GM19035 (cell line): ENCODE measurements at regions not wholly inside any gene's neighbourhood (a gene's known extent, or its start where the extent isn't known, plus 50 kb on each side); places are given as distances from the start of the nearest gene placed in this dataset.

Experiments
- ATAC-seq: cut with Tn5 transposase; IDR thresholded peaks from one replicate; pipeline ENCODE4 v1.9.1; 2021; ENCODE audit not compliant: unreplicated experiment

- ATAC-seq, result no peak
Observed at GRCh38 chr21:40976198-40977109, 129.5 kb upstream of the DSCAM start.

DNA sequence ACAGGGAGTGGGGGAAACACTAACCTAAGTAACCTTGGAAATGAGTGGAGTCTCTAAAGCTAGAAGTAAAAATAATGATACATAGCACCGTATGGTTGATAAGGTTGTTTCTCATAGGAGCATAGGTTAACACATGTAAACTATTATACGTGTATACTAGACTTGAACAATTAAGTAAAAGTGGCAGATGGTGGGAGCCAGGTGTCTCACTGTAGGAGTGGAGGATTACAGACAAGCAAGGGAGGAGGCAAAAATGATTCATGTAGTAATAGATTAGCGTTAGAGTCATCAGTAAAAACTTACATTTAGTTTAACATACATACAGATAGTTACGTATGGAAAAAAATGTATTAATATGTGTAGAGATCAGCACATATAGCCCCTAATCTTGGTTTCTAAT is 138.4 kb upstream of the DSCAM start:
- ATAC-seq, result no peak

- no peak for ATAC-seq
Observed at GRCh38 chr21:40990366-40990765, 143.4 kb upstream of the DSCAM start.

DNA sequence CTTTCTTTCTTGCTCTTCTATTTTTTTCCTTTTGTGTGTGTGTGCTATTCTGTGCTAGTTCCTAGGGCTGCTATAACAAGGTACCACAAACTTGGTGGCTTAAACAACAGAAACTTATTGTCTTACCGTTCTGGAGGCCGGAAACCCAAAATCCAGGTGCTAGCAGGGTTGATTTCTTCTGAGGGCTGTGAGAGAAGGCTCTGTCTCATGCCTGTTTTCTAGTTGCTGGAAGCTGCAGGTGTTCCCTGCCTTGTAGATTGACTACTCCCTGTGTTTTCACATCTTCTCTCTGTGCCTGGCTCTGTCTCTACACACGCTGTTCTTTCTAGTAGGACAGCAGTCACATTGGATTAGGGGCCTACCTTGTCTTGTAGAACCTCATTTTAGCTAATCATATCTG is 150.9 kb upstream of the DSCAM start:
- no peak for ATAC-seq

DNA sequence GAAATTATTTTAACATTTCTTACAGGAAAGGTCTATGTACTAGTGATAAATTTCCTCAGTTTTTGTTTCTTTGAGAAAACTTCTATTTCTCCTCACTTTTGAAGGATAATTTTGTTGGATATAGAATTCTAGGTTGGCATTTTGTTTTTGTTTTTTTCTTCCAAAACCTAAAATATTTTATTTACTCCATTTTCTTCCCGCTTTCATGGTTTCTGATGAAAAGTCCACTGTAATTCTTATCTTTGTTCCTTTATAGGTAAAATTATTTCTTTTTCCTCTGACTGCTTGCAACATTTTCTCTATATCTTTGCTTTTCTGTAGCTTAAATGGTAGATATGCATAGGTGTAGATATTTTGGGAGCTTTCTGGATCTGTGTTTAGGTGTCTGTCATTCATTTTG is 153.9 kb upstream of the DSCAM start:
- no peak for ATAC-seq

GRCh38 chr21:41006636-41007035 is 159.7 kb upstream of the DSCAM start:
- no peak for ATAC-seq

DNA sequence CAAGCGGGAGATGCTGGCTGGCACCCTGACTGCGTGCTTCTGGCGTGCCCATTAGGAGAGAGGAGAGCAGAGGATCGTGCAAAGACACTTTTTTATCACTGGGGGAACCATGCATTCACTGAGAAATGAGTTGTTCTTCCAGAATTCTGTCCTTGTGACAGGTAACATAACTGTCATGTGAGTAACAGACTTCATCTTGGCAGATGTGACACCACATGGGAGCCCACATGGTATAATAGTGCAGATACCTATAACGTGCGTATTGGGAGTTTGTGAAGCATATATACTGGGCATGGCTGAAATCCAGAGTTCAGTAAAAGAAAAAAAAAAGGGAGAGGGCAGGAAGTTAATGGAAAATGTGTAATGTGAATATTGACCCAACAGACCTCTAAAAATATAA is 159.6 kb upstream of the BACE2 start:
- ATAC-seq, result no peak

DNA sequence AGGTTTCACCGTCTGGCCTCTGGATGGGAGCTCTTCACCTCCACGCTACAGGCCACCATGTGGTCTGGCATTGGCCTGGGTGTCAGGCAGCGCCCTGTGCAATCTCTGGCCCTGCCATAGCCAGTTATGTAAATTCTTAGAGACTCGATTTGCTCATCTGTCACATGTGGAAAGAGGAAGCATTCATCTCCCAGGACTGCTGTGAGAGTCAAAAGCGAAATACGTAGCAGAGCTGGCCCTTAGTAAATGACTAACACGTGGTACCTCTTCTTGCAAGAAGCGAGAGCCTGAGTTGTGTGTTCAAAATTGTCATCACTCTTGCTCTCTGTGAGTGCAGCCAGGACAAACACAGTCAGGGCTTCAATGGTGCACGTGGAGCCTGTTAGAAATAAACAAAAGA is 159.0 kb upstream of the BACE2 start:
- no peak for ATAC-seq

DNA sequence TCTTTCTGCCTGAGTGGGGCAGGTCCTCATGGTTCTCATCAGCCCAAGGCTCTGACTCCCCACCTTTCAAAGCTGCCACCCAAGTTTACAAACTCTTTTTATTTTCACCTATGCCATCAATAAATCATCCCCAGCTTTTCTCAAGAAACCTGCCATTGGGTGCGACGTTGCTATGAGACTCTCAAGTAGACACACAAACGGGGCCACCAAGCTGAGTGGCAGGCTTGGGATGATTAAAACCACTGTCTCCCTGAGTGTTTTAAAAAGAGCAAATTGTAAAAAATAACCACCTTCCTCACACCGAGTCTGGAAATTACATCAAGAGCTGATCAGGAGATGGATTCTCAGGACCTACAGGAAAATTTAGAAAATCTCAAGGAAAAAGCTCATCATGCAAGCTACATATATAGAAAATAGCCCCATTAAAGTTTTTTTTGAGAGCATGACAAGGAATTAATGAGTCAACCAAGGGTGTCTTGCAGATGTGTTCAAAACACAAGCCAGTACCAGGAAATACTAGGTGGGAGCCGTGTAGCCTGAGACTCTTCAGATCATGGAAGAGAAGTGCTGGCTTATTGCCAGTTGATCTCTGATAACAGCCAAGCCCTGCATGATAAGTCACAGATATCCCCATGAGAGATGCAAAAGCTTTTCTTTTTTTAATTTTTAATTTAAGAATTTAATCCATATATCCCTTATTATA is 158.4 kb upstream of the BACE2 start:
- no peak for ATAC-seq

- no peak for ATAC-seq
Observed at GRCh38 chr21:41010101-41010435, 157.9 kb upstream of the BACE2 start.

DNA sequence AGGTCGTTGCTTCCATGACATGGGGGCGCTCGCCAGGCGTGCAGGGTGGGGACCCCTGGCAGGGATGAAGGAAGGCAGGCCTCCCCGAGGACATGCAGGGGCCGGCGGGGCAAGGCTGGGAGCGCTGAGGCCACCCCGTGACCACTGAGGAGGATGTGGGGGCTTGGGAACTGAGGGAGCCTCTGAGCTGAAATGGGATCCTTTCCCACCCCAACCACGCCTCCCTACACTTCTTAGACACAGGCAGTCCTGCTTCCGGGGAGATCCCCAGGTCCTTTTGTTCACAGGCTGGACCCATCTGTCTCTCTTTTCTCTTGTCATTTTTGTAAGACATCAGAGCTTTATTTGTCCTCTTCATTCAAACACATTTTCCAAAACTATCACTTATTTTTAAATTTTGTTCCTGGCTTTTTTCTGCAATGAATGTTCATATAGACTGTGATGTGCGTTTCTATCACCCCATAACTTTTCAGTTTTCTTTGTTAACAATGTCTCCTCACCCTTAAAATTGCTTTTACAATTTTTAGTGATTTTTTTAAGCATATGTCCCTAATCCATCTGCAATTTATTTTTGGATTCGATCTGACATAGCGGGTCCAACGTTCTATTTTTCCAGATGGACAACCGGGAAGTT is 156.7 kb upstream of the BACE2 start:
- ATAC-seq, result no peak

DNA sequence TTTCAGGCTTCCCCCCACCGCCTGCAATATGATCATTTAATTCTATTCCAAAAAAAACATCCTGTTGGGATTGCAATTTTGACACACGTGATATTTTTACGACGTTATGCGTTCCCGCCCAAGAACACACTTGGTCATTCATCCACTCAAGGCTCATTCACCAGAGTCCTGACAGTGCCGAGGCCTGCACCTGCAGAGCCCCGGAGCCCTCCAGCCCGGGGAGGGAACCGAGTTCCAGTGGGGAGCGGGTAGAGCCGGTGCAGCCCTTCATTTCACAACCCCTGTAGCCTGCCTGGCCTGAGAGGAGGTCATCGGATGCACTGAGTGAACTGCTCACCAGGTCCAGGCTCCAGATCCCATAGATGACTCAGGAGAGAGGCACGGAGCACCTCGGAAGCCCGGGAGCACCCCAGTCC is 156.0 kb upstream of the BACE2 start:
- no peak for ATAC-seq

- no peak for ATAC-seq
Observed at GRCh38 chr21:41012425-41012824, 155.5 kb upstream of the BACE2 start.

DNA sequence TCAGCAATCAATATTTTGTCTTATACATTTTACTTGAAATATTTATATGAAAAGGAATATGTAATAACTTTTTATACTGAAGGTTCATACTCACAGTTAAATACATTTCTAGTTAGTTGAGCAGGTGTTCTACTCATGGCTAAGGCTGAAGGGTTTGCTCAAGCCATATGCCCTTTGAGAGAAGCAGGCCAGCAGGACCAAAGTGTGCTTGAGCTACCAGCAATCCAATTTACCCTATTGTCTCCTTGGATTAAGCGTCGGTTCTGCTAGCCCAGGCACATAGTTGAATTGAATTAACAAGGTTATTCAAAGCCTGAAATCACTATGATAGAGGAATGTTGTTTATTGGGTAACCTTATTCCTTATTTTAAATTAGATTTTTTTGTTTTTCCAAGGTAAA is 151.5 kb upstream of the BACE2 start:
- ATAC-seq, result no peak

DNA sequence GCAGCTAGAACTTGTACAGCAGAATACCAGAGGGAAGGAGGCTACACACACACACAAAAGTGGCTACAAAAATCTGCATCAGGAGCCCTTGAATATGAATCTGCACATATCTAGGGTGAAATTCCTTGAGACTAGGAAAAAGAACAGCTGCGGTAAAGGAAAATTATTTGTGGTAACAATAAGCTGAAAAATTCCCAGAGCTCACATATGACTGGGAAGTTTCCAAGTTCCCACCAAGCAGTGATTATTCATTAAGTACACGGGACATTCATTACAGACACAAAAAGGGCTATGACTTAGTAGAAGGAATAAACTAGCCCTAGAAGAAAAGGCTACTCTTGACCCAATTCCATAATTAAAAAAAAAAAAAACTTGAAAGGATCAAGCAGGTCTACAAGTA is 149.5 kb upstream of the BACE2 start:
- no peak for ATAC-seq

GRCh38 chr21:41023936-41024335 is 144.0 kb upstream of the BACE2 start:
- no peak for ATAC-seq

GRCh38 chr21:41024341-41024740 is 143.6 kb upstream of the BACE2 start:
- no peak for ATAC-seq

DNA sequence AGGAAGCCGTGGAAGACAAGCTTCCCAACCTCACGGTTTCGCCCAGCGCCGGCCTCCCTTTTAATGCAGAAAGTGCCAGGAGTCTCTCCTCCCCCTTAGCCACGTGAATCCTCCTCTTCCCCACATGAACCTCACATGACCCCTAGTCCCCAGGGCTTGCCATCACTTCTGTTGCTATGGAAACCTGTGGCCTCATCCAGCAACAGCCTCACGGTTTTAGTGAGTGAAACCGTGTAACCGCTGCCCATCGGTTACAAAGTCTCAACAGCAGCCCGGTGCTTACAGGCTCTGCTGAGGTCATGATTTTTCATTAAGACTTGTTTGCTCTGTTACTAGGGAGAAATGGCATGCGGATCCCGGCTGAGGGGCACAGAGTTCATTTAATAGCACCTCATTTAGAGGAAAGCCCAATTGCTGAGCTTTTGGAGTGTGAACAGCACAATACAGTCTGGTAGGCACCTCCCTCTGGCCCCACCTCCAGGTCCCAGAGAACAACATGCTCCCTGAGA is 143.2 kb upstream of the BACE2 start:
- ATAC-seq, result no peak

GRCh38 chr21:41029571-41029970 is 138.4 kb upstream of the BACE2 start:
- ATAC-seq, result no peak

- no peak for ATAC-seq
Observed at GRCh38 chr21:41031701-41032220, 136.2 kb upstream of the BACE2 start.

- ATAC-seq, result no peak
Observed at GRCh38 chr21:41032541-41032940, 135.4 kb upstream of the BACE2 start.

- no peak for ATAC-seq
Observed at GRCh38 chr21:41037212-41037611, 130.7 kb upstream of the BACE2 start.
